Heart right ventricle (tissue), 16 donors: ENCODE measurements at regions not wholly inside any gene's neighbourhood (a gene's known extent, or its start where the extent isn't known, plus 50 kb on each side); places are given as distances from the start of the nearest gene placed in this dataset.
"Not testable (repeated sequence)": the region's sequence is repeated elsewhere in the genome, so short reads cannot be mapped to it uniquely, and the experiment has no call there.

Experiments used
- ATAC-seq, 8 donors: fragments of 200-7000 bp; cut with Tn5 transposase; one replicate each; pipeline ENCODE4 v1.9.1; 2020; ENCODE audit warnings: mild to moderate bottlenecking in 8 of 8, moderate library complexity in 8 of 8, moderate number of reproducible peaks in 1 of 8
- DNase-seq, 2 donors: peaks; one replicate each; pipeline ENCODE4 v3.0.0-alpha.2; 2020
- H3K27ac ChIP-seq, 10 donors: fragments of 200-600 bp; sonication (generic) in 2 of 10; one replicate each; pipeline versions ENCODE4 v1.5.0 to v1.8.0; 2020 to 2022; ENCODE audit warnings: mild to moderate bottlenecking in 3 of 10
- H3K27me3 ChIP-seq, 7 donors: fragments of 200-600 bp; one replicate each; pipeline ENCODE4 v1.8.0; 2021 to 2022; ENCODE audit warnings: mild to moderate bottlenecking in 2 of 7
- H3K36me3 ChIP-seq, 9 donors: fragments of 200-600 bp; sonication (generic) in 1 of 9; one replicate each; pipeline versions ENCODE4 v1.5.0 to v1.8.0; 2020 to 2022; ENCODE audit warnings: mild to moderate bottlenecking in 2 of 9
- H3K4me1 ChIP-seq, 9 donors: fragments of 200-600 bp; sonication (generic) in 1 of 9; one replicate each; pipeline versions ENCODE4 v1.5.0 to v1.8.0; 2020 to 2022; ENCODE audit warnings: mild to moderate bottlenecking in 4 of 9
- H3K4me3 ChIP-seq, 10 donors: fragments of 200-600 bp; sonication (generic) in 2 of 10; one replicate each; pipeline versions ENCODE4 v1.5.0 to v1.8.0; 2020 to 2022; ENCODE audit warnings: mild to moderate bottlenecking in 7 of 10, moderate library complexity in 2 of 10
- H3K9me3 ChIP-seq, 11 donors: fragments of 200-600 bp in 10 of 11; sonication (generic) in 2 of 11; one replicate each; pipeline versions ENCODE4 v1.5.0 to v1.8.0; 2013 to 2022; ENCODE audit warnings: mild to moderate bottlenecking in 2 of 11, control low read depth in 1 of 11, moderate library complexity in 1 of 11
- WGBS, 2 donors: extraction: QIAGEN DNeasy Blood & Tissue Kit; methylation state at CpG; one replicate each; pipeline ENCODE4 v1.1.7; 2013; ENCODE audit warnings: inconsistent platforms in 1 of 2; 5-methylcytosine and 5-hydroxymethylcytosine counted together
- intact Hi-C, 10 donors: fragments of 100-400 bp; cut with DNase I; formaldehyde crosslinking; loops; one replicate each; pipeline versions ENCODE4 v1.11.1 to v1.14.2; 2022
- TF ChIP-seq, protein P1 (sequence below), 9 donors: fragments of 200-600 bp; sonication (generic) in 2 of 9; IDR thresholded peaks; one replicate each; pipeline versions ENCODE4 v1.5.0 to v1.8.0; 2021 to 2022; ENCODE audit warnings: antibody characterized with exemption in 9 of 9, mild to moderate bottlenecking in 5 of 9, moderate library complexity in 1 of 9
- donor health status: Arrhythmogenic right ventricular cardiomyopathy.
- donor health status: ischemic (EF 13 %, LVEDD 7.1; RV severe dilation, severe dysfunction).
- donor health status: healthy with polysubstance abuse.
- donor health status: DM: no; HTN: yes; CAD: no.
- donor health status: DM: no; HTN: no; CAD: no.
- donor health status: ischemic (EF 25% LVEDD 6.9; RV normal size, moderate dysfunction).
- donor health status: ischemic (EF 25% LVEDD 5.7; RV mildly dilated, moderate dysfunction).
- donor health status: healthy.
- donor health status: DM: yes; HTN: yes; CAD: no.
- donor health status: Ischemic cardiomyopathy.
- donor health status: ischemic (EF 35%, LVEDD 5.7; RV mildly dilated, moderate dysfunction).
- donor health status: nonischemic (EF 11% LVEDD 7.7; RV severe dilation, severe dysfunction).
- donor health status: DM: yes; HTN: yes; CAD: no.
- donor health status: PGD.
- donor health status: ischemic (EF 29% LVEDD 5.4; RV normal size, mild dysfunction).
- donor health status: nonischemic (EF 23%, LVEDD 6.1; RV moderate dilation, normal function).

DNA sequence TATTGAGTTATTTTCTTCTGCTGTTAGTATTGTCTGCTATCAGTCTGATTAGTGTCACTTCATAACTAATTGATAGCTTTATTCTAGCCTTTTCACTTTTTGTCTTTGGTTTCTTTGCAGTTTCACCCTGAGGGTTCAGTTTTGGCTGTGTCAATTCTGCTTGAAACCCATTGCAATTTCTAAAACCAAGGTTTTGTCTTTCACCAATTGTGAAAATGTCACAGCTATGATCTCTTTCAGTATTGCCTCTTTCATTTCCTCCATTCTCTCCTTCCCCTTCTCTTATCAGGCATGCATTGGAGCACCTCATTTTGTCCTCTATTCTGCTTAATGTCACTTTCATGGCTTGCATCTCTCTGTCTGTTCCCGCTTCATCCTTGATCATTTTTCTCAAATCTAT lies 248.1 kb downstream of the YTHDC2 start:
- H3K4me1 ChIP-seq, result no peaks in the 10 kb centered on the region
- H3K36me3 ChIP-seq, result no peaks in the 10 kb centered on the region
- H3K27me3 ChIP-seq, result peaks cover 0 to 6% (median 0%) of the 10 kb centered on the region in 7 donors
- H3K4me3 ChIP-seq, result no peak overlapping the region
- 86 to 87% methylated on average over 1 of the region's 1 CpG for WGBS, 2 donors
- ATAC-seq (no peak), DNase-seq (no peak)
- no peak overlapping the region for H3K27ac ChIP-seq
- TF ChIP-seq, protein P1, sequence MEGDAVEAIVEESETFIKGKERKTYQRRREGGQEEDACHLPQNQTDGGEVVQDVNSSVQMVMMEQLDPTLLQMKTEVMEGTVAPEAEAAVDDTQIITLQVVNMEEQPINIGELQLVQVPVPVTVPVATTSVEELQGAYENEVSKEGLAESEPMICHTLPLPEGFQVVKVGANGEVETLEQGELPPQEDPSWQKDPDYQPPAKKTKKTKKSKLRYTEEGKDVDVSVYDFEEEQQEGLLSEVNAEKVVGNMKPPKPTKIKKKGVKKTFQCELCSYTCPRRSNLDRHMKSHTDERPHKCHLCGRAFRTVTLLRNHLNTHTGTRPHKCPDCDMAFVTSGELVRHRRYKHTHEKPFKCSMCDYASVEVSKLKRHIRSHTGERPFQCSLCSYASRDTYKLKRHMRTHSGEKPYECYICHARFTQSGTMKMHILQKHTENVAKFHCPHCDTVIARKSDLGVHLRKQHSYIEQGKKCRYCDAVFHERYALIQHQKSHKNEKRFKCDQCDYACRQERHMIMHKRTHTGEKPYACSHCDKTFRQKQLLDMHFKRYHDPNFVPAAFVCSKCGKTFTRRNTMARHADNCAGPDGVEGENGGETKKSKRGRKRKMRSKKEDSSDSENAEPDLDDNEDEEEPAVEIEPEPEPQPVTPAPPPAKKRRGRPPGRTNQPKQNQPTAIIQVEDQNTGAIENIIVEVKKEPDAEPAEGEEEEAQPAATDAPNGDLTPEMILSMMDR (IDR thresholded peaks at IDR 0.05), result no peak
- intact Hi-C loops, result no loop called here
- H3K9me3 ChIP-seq, result peaks cover 0 to 13% (median 5%) of the 10 kb centered on the region in 11 donors

DNA sequence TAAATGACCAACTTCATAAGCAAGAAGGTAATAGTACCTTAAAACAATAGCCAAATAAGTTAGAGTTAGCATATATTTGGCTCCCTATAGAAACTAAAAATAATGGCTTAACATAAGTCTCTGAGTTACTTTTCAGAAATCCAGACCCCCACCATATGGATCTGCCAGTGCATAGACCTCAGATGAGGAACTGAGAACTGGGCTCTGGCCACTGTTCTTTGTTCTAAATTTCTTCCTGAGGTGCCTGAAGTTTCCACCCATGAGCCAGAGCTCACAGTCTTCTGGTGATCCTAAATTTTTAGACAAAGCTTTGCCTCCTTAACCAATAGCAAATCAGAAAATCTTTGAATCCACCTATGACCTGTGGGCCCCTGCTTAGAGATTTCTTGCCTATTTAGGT lies 250.9 kb downstream of the YTHDC2 start:
- Histone ChIP-seq H3K36me3 (no peaks in the 10 kb centered on the region), H3K27me3 (no peaks in the 10 kb centered on the region), H3K9me3 (peaks cover 0 to 26% (median 14%) of the 10 kb centered on the region in 11 donors), H3K4me3 (no peak overlapping the region), H3K4me1 (no peaks in the 10 kb centered on the region), H3K27ac (no peak overlapping the region)
- intact Hi-C loops, result no loop called here
- ATAC-seq (no peak), DNase-seq (no peak)
- TF ChIP-seq, protein P1 (IDR thresholded peaks at IDR 0.05), result no peak

- ATAC-seq, H3K36me3 ChIP-seq, intact Hi-C loops, H3K27ac ChIP-seq, H3K4me1 ChIP-seq, H3K4me3 ChIP-seq, DNase-seq, H3K27me3 ChIP-seq: not testable (repeated sequence)
- H3K9me3 ChIP-seq, result peaks cover 0 to 26% (median 14%) of the 10 kb centered on the region in 11 donors
- 41 to 44% methylated on average over 2 of the region's 2 CpGs for WGBS, 2 donors
Measured at GRCh38 chr5:113766827-113767226, 253.3 kb downstream of the YTHDC2 start.

DNA sequence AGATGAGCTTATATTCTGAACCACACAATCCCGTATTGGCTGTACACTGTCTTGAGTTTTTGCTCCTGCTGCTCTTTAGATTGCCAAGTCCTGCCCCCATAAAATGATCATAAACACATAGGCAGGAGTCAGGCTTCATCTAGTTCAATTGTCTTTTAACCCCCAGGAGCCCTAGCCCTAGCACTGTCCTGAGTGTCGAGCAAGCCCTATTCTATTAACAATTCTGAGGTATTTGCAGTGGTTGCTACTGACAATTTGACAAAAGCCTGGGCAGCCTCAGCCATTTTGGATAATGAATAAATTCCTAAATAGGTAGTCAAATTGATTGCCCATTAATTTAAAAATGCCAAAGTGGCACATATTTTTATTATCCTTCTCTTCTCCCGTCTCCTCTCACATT lies 257.2 kb downstream of the YTHDC2 start:
- ATAC-seq, result no peak
- TF ChIP-seq, protein P1 (IDR thresholded peaks at IDR 0.05), result no peak

DNA sequence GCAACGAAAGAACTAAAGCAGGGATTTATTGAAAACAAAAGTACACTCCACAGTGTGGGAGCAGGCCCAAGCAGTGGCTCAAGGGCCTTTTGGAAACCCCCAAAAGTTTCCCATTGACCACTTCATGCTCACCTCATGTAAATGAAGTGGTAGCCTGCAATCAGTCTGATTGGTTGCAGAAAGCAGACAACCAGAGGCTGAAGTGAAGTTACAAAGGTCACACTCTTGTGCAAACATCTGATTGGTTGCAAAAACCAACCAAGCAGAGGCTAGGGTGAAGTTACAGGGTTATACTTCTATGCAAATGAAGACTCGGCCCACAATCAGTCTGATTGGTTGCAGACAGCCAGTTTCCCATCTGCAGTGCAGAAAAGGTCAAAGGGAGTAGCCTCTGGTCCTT lies 258.0 kb downstream of the YTHDC2 start:
- H3K27ac ChIP-seq, result no peak overlapping the region
- H3K27me3 ChIP-seq, result no peaks in the 10 kb centered on the region
- DNase-seq (no peak), ATAC-seq (no peak)
- peaks cover 0 to 19% (median 10%) of the 10 kb centered on the region in 11 donors for H3K9me3 ChIP-seq
- H3K36me3 ChIP-seq, result no peaks in the 10 kb centered on the region
- intact Hi-C loops, result loop anchor here in 1 of 10 donors (5.0 kb wide), 1 partner anchor 181 kb away; no protein-coding TSS in a partner anchor
- WGBS, 2 donors, result 77 to 84% methylated on average over 2 of the region's 2 CpGs
- H3K4me1 ChIP-seq, result no peaks in the 10 kb centered on the region
- TF ChIP-seq, protein P1 (IDR thresholded peaks at IDR 0.05), result no peak
- H3K4me3 ChIP-seq, result no peak overlapping the region

More for the DNA sequence above, 257.2 kb downstream of the YTHDC2 start:
- no peaks in the 10 kb centered on the region for H3K4me1 ChIP-seq
- H3K36me3 ChIP-seq, result no peaks in the 10 kb centered on the region
- H3K27me3 ChIP-seq, result no peaks in the 10 kb centered on the region
- no peak overlapping the region for H3K27ac ChIP-seq
- 78 to 81% methylated on average over 3 of the region's 3 CpGs for WGBS, 2 donors
- H3K4me3 ChIP-seq, result no peak overlapping the region
- intact Hi-C loops, result loop anchor here in 1 of 10 donors (5.0 kb wide), 1 partner anchor 182 kb away; no protein-coding TSS in a partner anchor
- DNase-seq, result no peak
- H3K9me3 ChIP-seq, result peaks cover 0 to 24% (median 14%) of the 10 kb centered on the region in 11 donors
